ENCODE measurements at regions not wholly inside any gene's neighbourhood (a gene's known extent, or its start where the extent isn't known, plus 50 kb on each side); places are given as distances from the start of the nearest gene placed in this dataset.
A peak's percentile ranks its signal among the peaks of the same experiment; 100 is the strongest.

- no peak overlapping the region for H2BK15ac ChIP-seq (replicated peaks; ENCODE audit: low read depth)
- no peak overlapping the region for H3K4me3 ChIP-seq (ENCODE audit: low read length)
- no peak overlapping the region for H3K18ac ChIP-seq (ENCODE audit: low read length)
- H3K56ac ChIP-seq (ENCODE audit: low read length) = no peak overlapping the region
- no peak overlapping the region for H3K23ac ChIP-seq (ENCODE audit: low read length)
- H3K79me2 ChIP-seq (ENCODE audit: control insufficient read depth, insufficient read depth, low read length) = no peaks in the 10 kb centered on the region
- no peak overlapping the region for H4K8ac ChIP-seq (ENCODE audit: low read depth, low read length)
- no peak overlapping the region for H3K4ac ChIP-seq (ENCODE audit: low read depth, low read length)
- no CpG with 5 or more reads among the region's 2 CpGs for WGBS (ENCODE audit: extremely low coverage, insufficient coverage, low lambda C conversion rate)
- no peak for DNase-seq
- no peak overlapping the region for H3K27ac ChIP-seq (ENCODE audit: low read depth, low read length)
- no peaks in the 10 kb centered on the region for H3K27me3 ChIP-seq (ENCODE audit: insufficient read depth, low read length, poor library complexity)
- no peak overlapping the region for H2BK120ac ChIP-seq (ENCODE audit: low read depth, low read length)
- no peak overlapping the region for H4K5ac ChIP-seq (ENCODE audit: low read length)
- H3K4me1 ChIP-seq (ENCODE audit: control insufficient read depth, low read depth, low read length) = no peaks in the 10 kb centered on the region
- no peaks in the 10 kb centered on the region for H3K79me1 ChIP-seq (ENCODE audit: low read length)
- no peak overlapping the region for H2AK5ac ChIP-seq (ENCODE audit: low read length)
- H3K36me3 ChIP-seq (ENCODE audit: control insufficient read depth, insufficient read depth, low read length) = no peaks in the 10 kb centered on the region
- no peak overlapping the region for H3K9ac ChIP-seq (ENCODE audit: low read length)
- no peak overlapping the region for H3K4me2 ChIP-seq (ENCODE audit: low read length)
- no peak overlapping the region for H2BK5ac ChIP-seq (ENCODE audit: low read length)
Observed at GRCh38 chr10:33120700-33121099, 162.7 kb upstream of the ITGB1 start.

GRCh38 chr10:33120275-33120674 is 162.2 kb upstream of the ITGB1 start:
- no peak overlapping the region for H2BK120ac ChIP-seq (ENCODE audit: low read depth, low read length)
- no peak overlapping the region for H3K18ac ChIP-seq (ENCODE audit: low read length)
- WGBS (ENCODE audit: extremely low coverage, insufficient coverage, low lambda C conversion rate) = no CpG with 5 or more reads among the region's 3 CpGs
- H3K4me1 ChIP-seq (ENCODE audit: control insufficient read depth, low read depth, low read length) = no peaks in the 10 kb centered on the region
- no peak overlapping the region for H3K27ac ChIP-seq (ENCODE audit: low read depth, low read length)
- no peak overlapping the region for H3K56ac ChIP-seq (ENCODE audit: low read length)
- no peak overlapping the region for H2BK5ac ChIP-seq (ENCODE audit: low read length)
- no peak overlapping the region for H3K4me3 ChIP-seq (ENCODE audit: low read length)
- no peak for DNase-seq
- H3K79me1 ChIP-seq (ENCODE audit: low read length) = no peaks in the 10 kb centered on the region
- H4K5ac ChIP-seq (ENCODE audit: low read length) = no peak overlapping the region
- H3K4ac ChIP-seq (ENCODE audit: low read depth, low read length) = no peak overlapping the region
- H3K9ac ChIP-seq (ENCODE audit: low read length) = no peak overlapping the region
- no peak overlapping the region for H2BK15ac ChIP-seq (replicated peaks; ENCODE audit: low read depth)
- H3K27me3 ChIP-seq (ENCODE audit: insufficient read depth, low read length, poor library complexity) = no peaks in the 10 kb centered on the region
- H3K23ac ChIP-seq (ENCODE audit: low read length) = no peak overlapping the region
- H3K79me2 ChIP-seq (ENCODE audit: control insufficient read depth, insufficient read depth, low read length) = no peaks in the 10 kb centered on the region
- H2AK5ac ChIP-seq (ENCODE audit: low read length) = no peak overlapping the region
- H3K4me2 ChIP-seq (ENCODE audit: low read length) = no peak overlapping the region
- H3K36me3 ChIP-seq (ENCODE audit: control insufficient read depth, insufficient read depth, low read length) = no peaks in the 10 kb centered on the region
- H4K8ac ChIP-seq (ENCODE audit: low read depth, low read length) = no peak overlapping the region

GRCh38 chr10:33117816-33118215 is 159.8 kb upstream of the ITGB1 start:
- Histone ChIP-seq H2BK120ac (ENCODE audit: low read depth, low read length) (no peak overlapping the region), H3K27ac (ENCODE audit: low read depth, low read length) (no peak overlapping the region), H3K56ac (ENCODE audit: low read length) (no peak overlapping the region), H2AK5ac (ENCODE audit: low read length) (no peak overlapping the region), H3K4me2 (ENCODE audit: low read length) (no peak overlapping the region), H3K36me3 (ENCODE audit: control insufficient read depth, insufficient read depth, low read length) (no peaks in the 10 kb centered on the region), H3K23ac (ENCODE audit: low read length) (no peak overlapping the region), H4K5ac (ENCODE audit: low read length) (no peak overlapping the region), H3K4me1 (ENCODE audit: control insufficient read depth, low read depth, low read length) (no peaks in the 10 kb centered on the region), H3K4ac (ENCODE audit: low read depth, low read length) (no peak overlapping the region), H3K79me1 (ENCODE audit: low read length) (no peaks in the 10 kb centered on the region), H4K8ac (ENCODE audit: low read depth, low read length) (no peak overlapping the region), H2BK15ac (replicated peaks; ENCODE audit: low read depth) (no peak overlapping the region), H3K18ac (ENCODE audit: low read length) (no peak overlapping the region), H3K9ac (ENCODE audit: low read length) (no peak overlapping the region), H3K4me3 (ENCODE audit: low read length) (no peak overlapping the region), H2BK5ac (ENCODE audit: low read length) (no peak overlapping the region), H3K27me3 (ENCODE audit: insufficient read depth, low read length, poor library complexity) (no peaks in the 10 kb centered on the region), H3K79me2 (ENCODE audit: control insufficient read depth, insufficient read depth, low read length) (no peaks in the 10 kb centered on the region)
- no CpG with 5 or more reads among the region's 6 CpGs for WGBS (ENCODE audit: extremely low coverage, insufficient coverage, low lambda C conversion rate)
- no peak for DNase-seq

GRCh38 chr10:33117230-33117629 is 159.2 kb upstream of the ITGB1 start:
- H4K8ac ChIP-seq (ENCODE audit: low read depth, low read length) = no peak overlapping the region
- WGBS (ENCODE audit: extremely low coverage, insufficient coverage, low lambda C conversion rate) = no CpG with 5 or more reads among the region's 6 CpGs
- H4K5ac ChIP-seq (ENCODE audit: low read length) = no peak overlapping the region
- no peak overlapping the region for H3K9ac ChIP-seq (ENCODE audit: low read length)
- H3K27ac ChIP-seq (ENCODE audit: low read depth, low read length) = no peak overlapping the region
- no peaks in the 10 kb centered on the region for H3K79me2 ChIP-seq (ENCODE audit: control insufficient read depth, insufficient read depth, low read length)
- no peak overlapping the region for H3K56ac ChIP-seq (ENCODE audit: low read length)
- no peak overlapping the region for H2BK120ac ChIP-seq (ENCODE audit: low read depth, low read length)
- no peak overlapping the region for H3K23ac ChIP-seq (ENCODE audit: low read length)
- H2BK15ac ChIP-seq (replicated peaks; ENCODE audit: low read depth) = no peak overlapping the region
- no peak overlapping the region for H3K4me3 ChIP-seq (ENCODE audit: low read length)
- H3K79me1 ChIP-seq (ENCODE audit: low read length) = no peaks in the 10 kb centered on the region
- no peak for DNase-seq
- no peak overlapping the region for H3K4ac ChIP-seq (ENCODE audit: low read depth, low read length)
- H3K18ac ChIP-seq (ENCODE audit: low read length) = no peak overlapping the region
- no peaks in the 10 kb centered on the region for H3K4me1 ChIP-seq (ENCODE audit: control insufficient read depth, low read depth, low read length)
- no peak overlapping the region for H2BK5ac ChIP-seq (ENCODE audit: low read length)
- no peak overlapping the region for H3K4me2 ChIP-seq (ENCODE audit: low read length)
- no peaks in the 10 kb centered on the region for H3K36me3 ChIP-seq (ENCODE audit: control insufficient read depth, insufficient read depth, low read length)
- H3K27me3 ChIP-seq (ENCODE audit: insufficient read depth, low read length, poor library complexity) = no peaks in the 10 kb centered on the region
- no peak overlapping the region for H2AK5ac ChIP-seq (ENCODE audit: low read length)

- DNase-seq = peak; percentile 81
Observed at GRCh38 chr10:33115738-33116719, 158.0 kb upstream of the ITGB1 start.

More at GRCh38 chr10:33115738-33116719, 158.0 kb upstream of the ITGB1 start:
- Histone ChIP-seq H2BK15ac (replicated peaks; ENCODE audit: low read depth) (no peak overlapping the region), H4K8ac (ENCODE audit: low read depth, low read length) (no peak overlapping the region), H3K27me3 (ENCODE audit: insufficient read depth, low read length, poor library complexity) (no peaks in the 10 kb centered on the region), H3K36me3 (ENCODE audit: control insufficient read depth, insufficient read depth, low read length) (no peaks in the 10 kb centered on the region), H3K79me1 (ENCODE audit: low read length) (no peaks in the 10 kb centered on the region), H3K4ac (ENCODE audit: low read depth, low read length) (no peak overlapping the region), H3K18ac (ENCODE audit: low read length) (no peak overlapping the region), H3K4me2 (ENCODE audit: low read length) (no peak overlapping the region), H3K23ac (ENCODE audit: low read length) (no peak overlapping the region), H4K5ac (ENCODE audit: low read length) (no peak overlapping the region), H3K56ac (ENCODE audit: low read length) (no peak overlapping the region), H2BK5ac (ENCODE audit: low read length) (no peak overlapping the region), H3K9ac (ENCODE audit: low read length) (no peak overlapping the region), H3K4me3 (ENCODE audit: low read length) (no peak overlapping the region), H2BK120ac (ENCODE audit: low read depth, low read length) (no peak overlapping the region), H3K27ac (ENCODE audit: low read depth, low read length) (no peak overlapping the region), H3K79me2 (ENCODE audit: control insufficient read depth, insufficient read depth, low read length) (no peaks in the 10 kb centered on the region), H3K4me1 (ENCODE audit: control insufficient read depth, low read depth, low read length) (no peaks in the 10 kb centered on the region), H2AK5ac (ENCODE audit: low read length) (no peak overlapping the region)
- WGBS (ENCODE audit: extremely low coverage, insufficient coverage, low lambda C conversion rate) = no CpG with 5 or more reads among the region's 20 CpGs
